Astrocyte of the spinal cord (primary cell): ENCODE measurements at regions not wholly inside any gene's neighbourhood (a gene's known extent, or its start where the extent isn't known, plus 50 kb on each side); places are given as distances from the start of the nearest gene placed in this dataset.

Experiments used
- DNase-seq: peaks from one replicate; pipeline ENCODE4 v3.0.0; 2011; ENCODE audit warnings: low read depth, low spot score
- H3K4me3 ChIP-seq: 2 replicates; pipeline ENCODE4 v1.5.1; 2011; ENCODE audit warnings: low read depth, mild to moderate bottlenecking, low read length, moderate library complexity
- in situ Hi-C: cut with HindIII; loops from 2 replicates; pipeline ENCODE4 v1.10.0; 2017; ENCODE audit warnings: low sequenced_read_pairs
- TF ChIP-seq, protein P1 (sequence below): IDR thresholded peaks from 2 replicates; pipeline ENCODE4 v1.5.1; 2012; ENCODE audit warnings: low read depth, mild to moderate bottlenecking, low read length, inconsistent platforms

DNA sequence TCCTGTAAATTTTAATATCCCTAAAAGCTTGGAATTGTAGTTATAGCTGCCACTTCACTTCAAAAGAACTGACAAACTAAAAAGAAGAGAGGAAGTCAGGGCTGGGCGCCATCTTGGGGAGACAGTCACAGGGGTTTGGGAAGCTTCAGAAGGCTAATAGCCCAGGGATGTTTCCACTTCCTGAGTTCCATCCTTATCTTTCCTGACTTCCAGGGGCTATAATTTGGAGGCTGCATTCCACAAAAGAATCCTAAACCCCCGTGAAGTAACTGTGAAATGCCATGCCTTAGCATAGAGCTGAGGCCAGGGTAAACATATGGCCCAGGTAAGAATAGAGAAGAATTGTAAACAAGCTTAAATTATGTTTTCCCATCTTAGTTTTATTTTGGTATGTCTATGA lies 75.4 kb upstream of the LPAR1 start:
- H3K4me3 ChIP-seq: no peak overlapping the region
- DNase-seq: no peak
- TF ChIP-seq, protein P1, sequence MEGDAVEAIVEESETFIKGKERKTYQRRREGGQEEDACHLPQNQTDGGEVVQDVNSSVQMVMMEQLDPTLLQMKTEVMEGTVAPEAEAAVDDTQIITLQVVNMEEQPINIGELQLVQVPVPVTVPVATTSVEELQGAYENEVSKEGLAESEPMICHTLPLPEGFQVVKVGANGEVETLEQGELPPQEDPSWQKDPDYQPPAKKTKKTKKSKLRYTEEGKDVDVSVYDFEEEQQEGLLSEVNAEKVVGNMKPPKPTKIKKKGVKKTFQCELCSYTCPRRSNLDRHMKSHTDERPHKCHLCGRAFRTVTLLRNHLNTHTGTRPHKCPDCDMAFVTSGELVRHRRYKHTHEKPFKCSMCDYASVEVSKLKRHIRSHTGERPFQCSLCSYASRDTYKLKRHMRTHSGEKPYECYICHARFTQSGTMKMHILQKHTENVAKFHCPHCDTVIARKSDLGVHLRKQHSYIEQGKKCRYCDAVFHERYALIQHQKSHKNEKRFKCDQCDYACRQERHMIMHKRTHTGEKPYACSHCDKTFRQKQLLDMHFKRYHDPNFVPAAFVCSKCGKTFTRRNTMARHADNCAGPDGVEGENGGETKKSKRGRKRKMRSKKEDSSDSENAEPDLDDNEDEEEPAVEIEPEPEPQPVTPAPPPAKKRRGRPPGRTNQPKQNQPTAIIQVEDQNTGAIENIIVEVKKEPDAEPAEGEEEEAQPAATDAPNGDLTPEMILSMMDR: no peak
- in situ Hi-C loops: no loop called here

DNA sequence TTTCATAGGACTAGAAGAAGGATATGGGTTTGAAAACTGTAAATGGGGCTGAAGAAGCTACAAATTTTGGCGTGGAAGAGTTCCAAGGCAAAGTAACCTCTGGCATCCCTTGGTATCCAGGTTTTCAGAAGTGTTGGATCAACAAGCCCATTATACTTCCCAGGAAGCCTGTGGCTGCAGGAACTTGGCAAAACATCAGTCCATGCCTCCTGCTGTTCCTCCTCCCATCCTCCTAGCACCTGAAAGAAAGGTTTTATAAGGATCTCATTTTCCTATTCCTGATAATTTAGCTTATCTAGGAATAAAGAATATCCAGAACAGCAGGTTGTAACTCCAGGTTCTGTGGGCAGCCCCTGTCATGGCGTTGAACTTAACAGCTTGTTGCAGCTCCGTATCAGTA lies 72.5 kb upstream of the LPAR1 start:
- TF ChIP-seq, protein P1: no peak
- H3K4me3 ChIP-seq: no peak overlapping the region
- in situ Hi-C loops: no loop called here
- no peak for DNase-seq

DNA sequence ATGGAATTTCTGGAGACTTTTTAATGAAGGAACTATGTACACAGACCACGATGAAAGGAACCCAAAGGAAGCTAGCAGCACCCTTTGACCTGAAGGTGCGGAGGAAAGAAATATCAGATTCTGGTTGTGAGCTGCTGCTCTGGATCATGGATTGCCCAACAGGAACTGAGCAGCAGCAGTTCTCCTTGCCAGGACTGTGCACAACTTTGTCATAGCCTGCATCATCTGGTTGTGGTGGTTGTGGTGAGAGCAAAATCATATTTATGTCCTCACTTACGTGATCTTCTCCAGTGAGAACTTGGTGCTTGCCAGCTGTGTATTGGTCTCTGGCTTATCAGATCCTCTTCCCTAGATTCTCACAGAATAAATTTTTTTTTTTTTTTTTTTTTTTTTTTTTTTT lies 70.7 kb upstream of the LPAR1 start:
- no peak overlapping the region for H3K4me3 ChIP-seq
- in situ Hi-C loops: no loop called here
- DNase-seq: peak; percentile 48
- TF ChIP-seq, protein P1: no peak

DNA sequence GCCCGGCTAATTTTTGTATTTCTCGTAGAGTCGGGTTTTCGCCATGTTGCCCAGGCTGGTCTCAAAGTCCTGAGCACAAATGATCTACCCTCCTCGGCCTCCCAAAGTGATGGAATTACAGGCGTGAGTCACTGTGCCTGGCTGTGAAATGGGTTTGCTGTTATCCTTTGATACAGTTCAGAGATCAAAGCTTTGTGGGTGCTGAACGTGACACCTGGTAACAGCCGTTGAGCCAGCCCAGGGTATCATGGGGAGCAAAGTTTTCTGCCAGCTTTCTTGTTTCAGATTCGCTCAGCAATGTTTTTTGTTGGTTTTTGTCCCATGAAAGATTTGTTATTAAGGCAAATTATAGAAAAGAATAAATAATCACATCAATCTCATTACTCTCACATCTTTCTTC lies 68.9 kb upstream of the LPAR1 start:
- in situ Hi-C loops: no loop called here
- DNase-seq: no peak
- no peak overlapping the region for H3K4me3 ChIP-seq
- TF ChIP-seq, protein P1: no peak

DNA sequence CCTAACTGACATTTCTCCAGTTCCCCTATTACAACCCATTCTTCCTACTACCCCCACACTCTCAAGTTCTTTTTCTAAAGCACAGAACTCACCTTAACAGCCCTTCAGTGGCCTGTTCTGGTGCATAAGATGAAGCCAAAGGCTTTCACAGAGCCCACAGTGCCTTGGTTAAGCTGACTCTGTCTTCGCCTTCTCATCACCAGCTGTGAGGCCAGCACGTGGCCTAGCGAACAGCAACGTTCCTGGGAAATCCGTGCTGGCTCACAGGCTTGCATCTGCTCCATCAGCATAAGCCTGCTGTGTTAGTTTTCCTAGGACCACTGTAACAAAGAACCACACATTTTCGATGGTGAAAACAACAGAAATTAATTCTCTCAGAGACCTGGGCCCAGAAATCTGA lies 67.9 kb upstream of the LPAR1 start:
- TF ChIP-seq, protein P1: no peak
- no peak overlapping the region for H3K4me3 ChIP-seq
- DNase-seq: no peak
- in situ Hi-C loops: no loop called here

DNA sequence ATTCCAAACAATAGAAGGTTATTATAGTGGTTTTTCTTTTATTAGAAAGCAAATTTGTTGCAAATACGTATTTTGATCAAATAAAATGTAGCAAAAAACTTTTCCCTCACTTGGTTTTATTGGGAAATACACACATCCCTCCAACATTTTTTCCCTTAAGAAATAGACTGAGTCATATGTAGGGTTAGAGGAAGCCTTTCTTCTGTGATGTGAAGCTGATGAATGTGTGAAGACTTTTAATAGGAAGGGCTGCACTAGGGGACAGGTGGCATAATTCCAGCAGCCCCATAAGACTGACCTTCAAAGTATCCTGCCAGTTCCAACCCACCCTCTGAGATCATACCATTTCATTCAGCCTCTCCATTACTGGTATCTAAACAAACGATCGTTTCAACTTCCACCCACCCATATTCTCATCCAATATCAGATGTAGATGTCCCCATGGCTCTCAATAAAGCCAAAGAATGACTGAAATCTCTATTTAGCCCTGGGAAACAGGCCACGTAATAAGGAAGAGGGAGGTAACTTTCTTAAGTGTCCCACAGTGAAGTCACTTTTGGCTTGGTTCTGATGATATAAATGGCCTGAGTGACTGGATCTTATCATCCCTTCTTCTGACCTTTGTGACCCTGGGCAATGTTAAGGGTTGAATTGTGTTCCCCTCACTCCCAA lies 64.7 kb upstream of the LPAR1 start:
- TF ChIP-seq, protein P1: no peak

More for the DNA sequence above, 64.7 kb upstream of the LPAR1 start:
- DNase-seq: no peak
- no peak overlapping the region for H3K4me3 ChIP-seq
- in situ Hi-C loops: no loop called here
